HepG2 (cell line): ENCODE measurements at regions not wholly inside any gene's neighbourhood (a gene's known extent, or its start where the extent isn't known, plus 50 kb on each side); places are given as distances from the start of the nearest gene placed in this dataset.

Experiments
- CHD4 ChIP-seq: fragments of 200-600 bp; sonication (generic); IDR thresholded peaks from 2 replicates; pipeline ENCODE4 v1.7.0; 2017; ENCODE audit warnings: mild to moderate bottlenecking, low read length, borderline replicate concordance
- ONECUT2 ChIP-seq: sonication (generic); formaldehyde crosslinking; IDR thresholded peaks from 2 replicates; pipeline ENCODE4 v1.4.0; 2020; ENCODE audit warnings: missing genetic modification reagents
- ZNF20 ChIP-seq: sonication (generic); formaldehyde crosslinking; IDR thresholded peaks from 2 replicates; pipeline ENCODE4 v1.4.0; 2020; ENCODE audit warnings: mild to moderate bottlenecking, moderate library complexity, missing genetic modification reagents
- ZNF33B ChIP-seq: sonication (generic); formaldehyde crosslinking; IDR thresholded peaks from 2 replicates; pipeline ENCODE4 v1.5.1; 2020; ENCODE audit warnings: mild to moderate bottlenecking, missing genetic modification reagents
- ZNF354B ChIP-seq: sonication (generic); formaldehyde crosslinking; IDR thresholded peaks from 2 replicates; pipeline ENCODE4 v1.8.0; 2022; ENCODE audit warnings: mild to moderate bottlenecking, missing genetic modification reagents
- ZNF530 ChIP-seq: sonication (generic); formaldehyde crosslinking; IDR thresholded peaks from 2 replicates; pipeline ENCODE4 v1.5.0; 2020; ENCODE audit warnings: low read depth, mild to moderate bottlenecking, missing genetic modification reagents
- ZNF563 ChIP-seq: sonication (generic); formaldehyde crosslinking; IDR thresholded peaks from 2 replicates; pipeline ENCODE4 v1.8.0; 2022; ENCODE audit warnings: mild to moderate bottlenecking, moderate library complexity, missing genetic modification reagents
- ZNF605 ChIP-seq: sonication (generic); formaldehyde crosslinking; IDR thresholded peaks from 2 replicates; pipeline ENCODE4 v1.8.0; 2022; ENCODE audit warnings: mild to moderate bottlenecking, missing genetic modification reagents
- ZNF660 ChIP-seq: sonication (generic); formaldehyde crosslinking; IDR thresholded peaks from 2 replicates; pipeline ENCODE4 v1.5.1; 2020; ENCODE audit warnings: mild to moderate bottlenecking, low read depth, missing genetic modification reagents, borderline replicate concordance
- TF ChIP-seq, protein P1 (sequence below), 2 experiments: sonication (generic) in 1 of 2; formaldehyde crosslinking in 1 of 2; IDR thresholded peaks; 2 replicates each; pipeline versions ENCODE4 v1.6.1 to v1.9.0; 2014 to 2022; ENCODE audit warnings: antibody characterized with exemption in 1 of 2, borderline replicate concordance in 1 of 2, inconsistent platforms in 1 of 2, low read depth in 1 of 2, missing genetic modification reagents in 1 of 2
- TF ChIP-seq, protein P2 (sequence below): sonication (generic); formaldehyde crosslinking; IDR thresholded peaks from 2 replicates; pipeline ENCODE4 v1.8.0; 2022; ENCODE audit warnings: mild to moderate bottlenecking, missing genetic modification reagents, borderline replicate concordance
- TF ChIP-seq, protein P3 (sequence below): IDR thresholded peaks from 2 replicates; pipeline ENCODE4 v1.6.1; 2012; ENCODE audit warnings: low read length, improper control_type of control experiment

DNA sequence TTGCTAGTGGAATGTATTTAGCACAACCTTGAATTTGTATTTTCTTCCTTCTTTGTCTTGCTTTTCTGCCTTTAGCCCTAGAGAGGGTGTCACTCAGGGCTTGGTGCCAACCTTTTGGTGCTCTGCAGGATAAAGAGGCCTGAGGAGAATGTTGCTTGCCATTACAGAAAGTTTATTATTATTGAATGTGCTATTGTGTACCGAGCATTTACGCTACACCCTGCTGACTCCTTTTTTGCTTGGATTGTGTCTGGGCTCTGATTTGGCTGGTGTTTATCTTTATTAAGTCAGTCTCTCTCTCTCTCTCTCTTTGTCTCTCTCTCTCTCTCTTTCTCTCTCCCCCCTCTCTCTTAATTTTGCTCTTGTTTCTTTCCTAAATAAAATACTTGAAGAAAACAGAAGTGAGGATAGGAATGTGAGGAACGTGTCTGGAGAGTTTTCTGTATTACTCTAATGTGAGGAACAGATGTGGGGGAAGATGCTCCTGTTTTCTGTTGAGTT lies 284.4 kb upstream of the PHYHIPL start (continued):
- TF ChIP-seq, protein P1, sequence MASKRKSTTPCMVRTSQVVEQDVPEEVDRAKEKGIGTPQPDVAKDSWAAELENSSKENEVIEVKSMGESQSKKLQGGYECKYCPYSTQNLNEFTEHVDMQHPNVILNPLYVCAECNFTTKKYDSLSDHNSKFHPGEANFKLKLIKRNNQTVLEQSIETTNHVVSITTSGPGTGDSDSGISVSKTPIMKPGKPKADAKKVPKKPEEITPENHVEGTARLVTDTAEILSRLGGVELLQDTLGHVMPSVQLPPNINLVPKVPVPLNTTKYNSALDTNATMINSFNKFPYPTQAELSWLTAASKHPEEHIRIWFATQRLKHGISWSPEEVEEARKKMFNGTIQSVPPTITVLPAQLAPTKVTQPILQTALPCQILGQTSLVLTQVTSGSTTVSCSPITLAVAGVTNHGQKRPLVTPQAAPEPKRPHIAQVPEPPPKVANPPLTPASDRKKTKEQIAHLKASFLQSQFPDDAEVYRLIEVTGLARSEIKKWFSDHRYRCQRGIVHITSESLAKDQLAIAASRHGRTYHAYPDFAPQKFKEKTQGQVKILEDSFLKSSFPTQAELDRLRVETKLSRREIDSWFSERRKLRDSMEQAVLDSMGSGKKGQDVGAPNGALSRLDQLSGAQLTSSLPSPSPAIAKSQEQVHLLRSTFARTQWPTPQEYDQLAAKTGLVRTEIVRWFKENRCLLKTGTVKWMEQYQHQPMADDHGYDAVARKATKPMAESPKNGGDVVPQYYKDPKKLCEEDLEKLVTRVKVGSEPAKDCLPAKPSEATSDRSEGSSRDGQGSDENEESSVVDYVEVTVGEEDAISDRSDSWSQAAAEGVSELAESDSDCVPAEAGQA (IDR thresholded peaks at IDR 0.05; ENCODE audit: low read depth), result no peak
- TF ChIP-seq, protein P1 (CRISPR knock-in tag; IDR thresholded peaks at IDR 0.05; ENCODE audit: borderline replicate concordance), result no peak
- TF ChIP-seq ZNF660 (CRISPR knock-in tag), result no peak
- TF ChIP-seq ZNF605 (CRISPR knock-in tag), result no peak
- TF ChIP-seq, protein P2, sequence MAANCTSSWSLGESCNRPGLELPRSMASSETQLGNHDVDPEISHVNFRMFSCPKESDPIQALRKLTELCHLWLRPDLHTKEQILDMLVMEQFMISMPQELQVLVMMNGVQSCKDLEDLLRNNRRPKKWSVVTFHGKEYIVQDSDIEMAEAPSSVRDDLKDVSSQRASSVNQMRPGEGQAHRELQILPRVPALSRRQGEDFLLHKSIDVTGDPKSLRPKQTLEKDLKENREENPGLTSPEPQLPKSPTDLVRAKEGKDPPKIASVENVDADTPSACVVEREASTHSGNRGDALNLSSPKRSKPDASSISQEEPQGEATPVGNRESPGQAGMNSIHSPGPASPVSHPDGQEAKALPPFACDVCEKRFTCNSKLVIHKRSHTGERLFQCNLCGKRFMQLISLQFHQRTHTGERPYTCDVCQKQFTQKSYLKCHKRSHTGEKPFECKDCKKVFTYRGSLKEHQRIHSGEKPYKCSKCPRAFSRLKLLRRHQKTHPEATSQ (CRISPR knock-in tag), result no peak
- TF ChIP-seq ZNF530 (CRISPR knock-in tag), result no peak
- TF ChIP-seq ZNF20, result no peak
- no peak for TF ChIP-seq ZNF563 (CRISPR knock-in tag)
- TF ChIP-seq, protein P3, sequence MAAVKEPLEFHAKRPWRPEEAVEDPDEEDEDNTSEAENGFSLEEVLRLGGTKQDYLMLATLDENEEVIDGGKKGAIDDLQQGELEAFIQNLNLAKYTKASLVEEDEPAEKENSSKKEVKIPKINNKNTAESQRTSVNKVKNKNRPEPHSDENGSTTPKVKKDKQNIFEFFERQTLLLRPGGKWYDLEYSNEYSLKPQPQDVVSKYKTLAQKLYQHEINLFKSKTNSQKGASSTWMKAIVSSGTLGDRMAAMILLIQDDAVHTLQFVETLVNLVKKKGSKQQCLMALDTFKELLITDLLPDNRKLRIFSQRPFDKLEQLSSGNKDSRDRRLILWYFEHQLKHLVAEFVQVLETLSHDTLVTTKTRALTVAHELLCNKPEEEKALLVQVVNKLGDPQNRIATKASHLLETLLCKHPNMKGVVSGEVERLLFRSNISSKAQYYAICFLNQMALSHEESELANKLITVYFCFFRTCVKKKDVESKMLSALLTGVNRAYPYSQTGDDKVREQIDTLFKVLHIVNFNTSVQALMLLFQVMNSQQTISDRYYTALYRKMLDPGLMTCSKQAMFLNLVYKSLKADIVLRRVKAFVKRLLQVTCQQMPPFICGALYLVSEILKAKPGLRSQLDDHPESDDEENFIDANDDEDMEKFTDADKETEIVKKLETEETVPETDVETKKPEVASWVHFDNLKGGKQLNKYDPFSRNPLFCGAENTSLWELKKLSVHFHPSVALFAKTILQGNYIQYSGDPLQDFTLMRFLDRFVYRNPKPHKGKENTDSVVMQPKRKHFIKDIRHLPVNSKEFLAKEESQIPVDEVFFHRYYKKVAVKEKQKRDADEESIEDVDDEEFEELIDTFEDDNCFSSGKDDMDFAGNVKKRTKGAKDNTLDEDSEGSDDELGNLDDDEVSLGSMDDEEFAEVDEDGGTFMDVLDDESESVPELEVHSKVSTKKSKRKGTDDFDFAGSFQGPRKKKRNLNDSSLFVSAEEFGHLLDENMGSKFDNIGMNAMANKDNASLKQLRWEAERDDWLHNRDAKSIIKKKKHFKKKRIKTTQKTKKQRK, result no peak
- TF ChIP-seq ONECUT2 (CRISPR knock-in tag), result no peak
- no peak for TF ChIP-seq CHD4
- TF ChIP-seq ZNF33B (CRISPR knock-in tag), result no peak
- no peak for TF ChIP-seq ZNF354B (CRISPR knock-in tag)
